GM12873 (cell line): ENCODE measurements at regions not wholly inside any gene's neighbourhood (a gene's known extent, or its start where the extent isn't known, plus 50 kb on each side); places are given as distances from the start of the nearest gene placed in this dataset.

ENCODE experiments used
- CTCF ChIP-seq: IDR thresholded peaks from 2 replicates; pipeline ENCODE4 v1.5.1; 2012; ENCODE audit warnings: low read depth, mild to moderate bottlenecking, moderate library complexity, low read length, control low read depth; ENCODE audit not compliant: insufficient read depth; ENCODE audit errors: missing control alignments

- no peak for TF ChIP-seq CTCF
Observed at GRCh38 chr15:96230526-96231181, 99.8 kb upstream of the NR2F2 start.

DNA sequence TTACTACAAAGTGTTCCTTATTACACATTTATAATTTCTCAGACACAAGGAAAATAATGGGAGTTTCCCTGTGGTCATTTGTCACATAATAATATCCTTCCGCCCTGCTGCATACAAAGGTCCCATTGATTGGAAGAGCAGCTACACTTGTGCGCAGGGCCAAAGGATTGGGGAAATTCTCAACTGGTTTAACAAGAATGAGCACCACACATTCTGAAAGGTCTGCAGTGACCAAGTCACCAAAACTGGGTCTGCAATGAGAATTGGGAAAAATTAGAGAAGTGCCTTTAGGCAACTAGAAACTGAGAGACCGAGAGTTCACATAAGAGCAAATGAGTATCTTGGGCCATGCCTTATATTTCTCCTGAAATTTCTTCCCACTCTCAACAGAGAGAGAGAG lies 98.2 kb upstream of the NR2F2 start:
- no peak for TF ChIP-seq CTCF

GRCh38 chr15:96234109-96234892 lies 96.2 kb upstream of the NR2F2 start:
- no peak for TF ChIP-seq CTCF

DNA sequence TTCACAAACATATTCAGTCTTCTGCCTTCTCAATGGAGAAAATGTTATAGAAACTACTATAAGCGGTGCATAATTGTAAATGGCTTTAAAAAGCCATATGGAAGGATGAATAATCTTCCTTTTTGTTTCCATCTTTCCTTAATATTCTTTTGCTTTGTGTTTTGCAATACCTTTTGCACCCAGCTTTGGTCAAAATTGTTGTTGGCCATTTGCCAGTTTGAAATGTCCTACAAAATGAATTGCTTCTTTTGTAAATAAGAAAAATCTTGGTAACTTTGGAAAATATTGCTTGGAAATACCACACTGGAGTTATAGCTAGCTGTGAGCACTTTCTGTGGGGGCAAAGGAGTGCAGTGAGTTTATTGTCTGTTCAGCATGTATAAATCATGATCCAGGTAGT lies 93.5 kb upstream of the NR2F2 start:
- no peak for TF ChIP-seq CTCF

DNA sequence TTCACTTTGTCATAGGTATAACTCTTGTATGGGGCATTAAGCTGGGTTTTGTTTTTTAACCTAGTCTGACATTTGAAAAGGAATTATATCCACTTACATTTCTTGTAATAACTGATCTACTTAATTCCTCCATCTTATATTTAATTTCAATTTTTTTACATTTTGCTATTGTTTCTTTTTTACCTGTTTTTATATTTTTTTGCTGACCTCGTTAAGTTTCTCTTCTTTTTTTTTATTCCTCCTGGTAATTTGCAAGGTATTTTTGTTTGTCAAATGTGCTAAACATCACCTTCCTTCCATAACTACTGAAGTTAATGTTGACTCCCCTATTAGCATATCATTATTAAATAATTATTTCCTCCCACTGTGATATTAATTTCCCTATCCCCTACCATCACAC lies 87.7 kb upstream of the NR2F2 start:
- no peak for TF ChIP-seq CTCF

- TF ChIP-seq CTCF, result no peak
Observed at GRCh38 chr15:96243701-96244100, 86.8 kb upstream of the NR2F2 start.

DNA sequence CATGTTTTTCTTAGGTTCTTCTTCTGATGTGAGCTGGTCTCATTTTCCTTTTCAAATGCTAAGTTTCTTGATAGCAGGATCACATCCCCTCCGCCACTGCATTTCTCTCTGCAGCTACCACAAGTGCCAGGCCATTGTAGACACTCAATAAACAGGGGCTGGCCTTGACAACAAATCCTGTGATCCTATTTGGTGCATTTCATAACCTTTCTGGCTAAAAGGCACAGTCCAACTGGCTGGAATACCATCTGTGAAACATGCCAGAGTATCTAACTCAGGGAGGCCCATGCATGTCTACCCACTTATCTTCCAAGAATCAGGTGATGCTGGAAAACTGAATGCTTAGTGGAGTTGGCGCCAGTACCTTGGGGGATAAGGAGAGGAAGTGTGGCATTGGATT lies 85.2 kb upstream of the NR2F2 start:
- TF ChIP-seq CTCF, result no peak
